ENCODE measurements at regions not wholly inside any gene's neighbourhood (a gene's known extent, or its start where the extent isn't known, plus 50 kb on each side); places are given as distances from the start of the nearest gene placed in this dataset.

GRCh38 chr3:30141178-30141581 is 465.2 kb upstream of the TGFBR2 start:
- H3K4me1 ChIP-seq, result no peaks in the 10 kb centered on the region
- H3K4me3 ChIP-seq, result no peak overlapping the region
- intact Hi-C loops (cut with DNase I; ENCODE audit: low total_unique reads), result no loop called here
- H3K9me3 ChIP-seq, result no peaks in the 10 kb centered on the region
- no peak for TF ChIP-seq CTCF (IDR thresholded peaks at IDR 0.05)
- no peak for DNase-seq
- H3K27ac ChIP-seq, result no peak overlapping the region
- H3K27me3 ChIP-seq, result no peaks in the 10 kb centered on the region
- no peaks in the 10 kb centered on the region for H3K36me3 ChIP-seq

- Histone ChIP-seq H3K27me3 (no peaks in the 10 kb centered on the region), H3K4me1 (no peaks in the 10 kb centered on the region), H3K4me3 (no peak overlapping the region), H3K9me3 (no peaks in the 10 kb centered on the region), H3K36me3 (no peaks in the 10 kb centered on the region), H3K27ac (no peak overlapping the region)
- no peak for DNase-seq
- intact Hi-C loops (cut with DNase I; ENCODE audit: low total_unique reads), result no loop called here
- no peak for TF ChIP-seq CTCF (IDR thresholded peaks at IDR 0.05)
Observed at GRCh38 chr3:30141927-30142326, 464.5 kb upstream of the TGFBR2 start.

- no peaks in the 10 kb centered on the region for H3K4me1 ChIP-seq
- DNase-seq, result no peak
- no peak overlapping the region for H3K27ac ChIP-seq
- no peaks in the 10 kb centered on the region for H3K27me3 ChIP-seq
- intact Hi-C loops (cut with DNase I; ENCODE audit: low total_unique reads), result no loop called here
- peaks cover 0 to 3% (median 0%) of the 10 kb centered on the region in 3 donors for H3K9me3 ChIP-seq
- TF ChIP-seq CTCF (IDR thresholded peaks at IDR 0.05), result no peak
- H3K36me3 ChIP-seq, result no peaks in the 10 kb centered on the region
- no peak overlapping the region for H3K4me3 ChIP-seq
Observed at GRCh38 chr3:30142946-30143345, 463.5 kb upstream of the TGFBR2 start.

- DNase-seq, result no peak
- Histone ChIP-seq H3K27ac (no peak overlapping the region), H3K9me3 (peaks cover 0 to 3% (median 0%) of the 10 kb centered on the region in 3 donors), H3K4me3 (no peak overlapping the region), H3K36me3 (no peaks in the 10 kb centered on the region), H3K4me1 (no peaks in the 10 kb centered on the region), H3K27me3 (no peaks in the 10 kb centered on the region)
- no peak for TF ChIP-seq CTCF (IDR thresholded peaks at IDR 0.05)
- intact Hi-C loops (cut with DNase I; ENCODE audit: low total_unique reads), result no loop called here
Observed at GRCh38 chr3:30145281-30145680, 461.1 kb upstream of the TGFBR2 start.

- no peak for DNase-seq
- H3K4me3 ChIP-seq, result no peak overlapping the region
- H3K4me1 ChIP-seq, result no peaks in the 10 kb centered on the region
- H3K27me3 ChIP-seq, result no peaks in the 10 kb centered on the region
- no peak for TF ChIP-seq CTCF (IDR thresholded peaks at IDR 0.05)
- intact Hi-C loops (cut with DNase I; ENCODE audit: low total_unique reads), result no loop called here
- no peak overlapping the region for H3K27ac ChIP-seq
- H3K9me3 ChIP-seq, result peaks cover 0 to 3% (median 0%) of the 10 kb centered on the region in 3 donors
- no peaks in the 10 kb centered on the region for H3K36me3 ChIP-seq
Observed at GRCh38 chr3:30146978-30147377, 459.4 kb upstream of the TGFBR2 start.

- H3K4me3 ChIP-seq, result no peak overlapping the region
- peaks cover 0 to 12% (median 3%) of the 10 kb centered on the region in 4 donors for H3K4me1 ChIP-seq
- DNase-seq, result no peak
- TF ChIP-seq CTCF (IDR thresholded peaks at IDR 0.05), result no peak
- intact Hi-C loops (cut with DNase I; ENCODE audit: low total_unique reads), result no loop called here
- H3K36me3 ChIP-seq, result no peaks in the 10 kb centered on the region
- no peak overlapping the region for H3K27ac ChIP-seq
- no peaks in the 10 kb centered on the region for H3K27me3 ChIP-seq
- no peaks in the 10 kb centered on the region for H3K9me3 ChIP-seq
Observed at GRCh38 chr3:30154853-30155252, 451.5 kb upstream of the TGFBR2 start.

Data from tibial artery (tissue), 4 donors.